ENCODE measurements at regions not wholly inside any gene's neighbourhood (a gene's known extent, or its start where the extent isn't known, plus 50 kb on each side); places are given as distances from the start of the nearest gene placed in this dataset.

GRCh38 chr2:212935752-212936151 lies 215.7 kb downstream of the IKZF2 start:
- TF ChIP-seq, protein P1, sequence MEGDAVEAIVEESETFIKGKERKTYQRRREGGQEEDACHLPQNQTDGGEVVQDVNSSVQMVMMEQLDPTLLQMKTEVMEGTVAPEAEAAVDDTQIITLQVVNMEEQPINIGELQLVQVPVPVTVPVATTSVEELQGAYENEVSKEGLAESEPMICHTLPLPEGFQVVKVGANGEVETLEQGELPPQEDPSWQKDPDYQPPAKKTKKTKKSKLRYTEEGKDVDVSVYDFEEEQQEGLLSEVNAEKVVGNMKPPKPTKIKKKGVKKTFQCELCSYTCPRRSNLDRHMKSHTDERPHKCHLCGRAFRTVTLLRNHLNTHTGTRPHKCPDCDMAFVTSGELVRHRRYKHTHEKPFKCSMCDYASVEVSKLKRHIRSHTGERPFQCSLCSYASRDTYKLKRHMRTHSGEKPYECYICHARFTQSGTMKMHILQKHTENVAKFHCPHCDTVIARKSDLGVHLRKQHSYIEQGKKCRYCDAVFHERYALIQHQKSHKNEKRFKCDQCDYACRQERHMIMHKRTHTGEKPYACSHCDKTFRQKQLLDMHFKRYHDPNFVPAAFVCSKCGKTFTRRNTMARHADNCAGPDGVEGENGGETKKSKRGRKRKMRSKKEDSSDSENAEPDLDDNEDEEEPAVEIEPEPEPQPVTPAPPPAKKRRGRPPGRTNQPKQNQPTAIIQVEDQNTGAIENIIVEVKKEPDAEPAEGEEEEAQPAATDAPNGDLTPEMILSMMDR (IDR thresholded peaks at IDR 0.05): no peak
- no peak for TF ChIP-seq POLR2AphosphoS5 (IDR thresholded peaks at IDR 0.05)
